ENCODE measurements at regions not wholly inside any gene's neighbourhood (a gene's known extent, or its start where the extent isn't known, plus 50 kb on each side); places are given as distances from the start of the nearest gene placed in this dataset.

DNA sequence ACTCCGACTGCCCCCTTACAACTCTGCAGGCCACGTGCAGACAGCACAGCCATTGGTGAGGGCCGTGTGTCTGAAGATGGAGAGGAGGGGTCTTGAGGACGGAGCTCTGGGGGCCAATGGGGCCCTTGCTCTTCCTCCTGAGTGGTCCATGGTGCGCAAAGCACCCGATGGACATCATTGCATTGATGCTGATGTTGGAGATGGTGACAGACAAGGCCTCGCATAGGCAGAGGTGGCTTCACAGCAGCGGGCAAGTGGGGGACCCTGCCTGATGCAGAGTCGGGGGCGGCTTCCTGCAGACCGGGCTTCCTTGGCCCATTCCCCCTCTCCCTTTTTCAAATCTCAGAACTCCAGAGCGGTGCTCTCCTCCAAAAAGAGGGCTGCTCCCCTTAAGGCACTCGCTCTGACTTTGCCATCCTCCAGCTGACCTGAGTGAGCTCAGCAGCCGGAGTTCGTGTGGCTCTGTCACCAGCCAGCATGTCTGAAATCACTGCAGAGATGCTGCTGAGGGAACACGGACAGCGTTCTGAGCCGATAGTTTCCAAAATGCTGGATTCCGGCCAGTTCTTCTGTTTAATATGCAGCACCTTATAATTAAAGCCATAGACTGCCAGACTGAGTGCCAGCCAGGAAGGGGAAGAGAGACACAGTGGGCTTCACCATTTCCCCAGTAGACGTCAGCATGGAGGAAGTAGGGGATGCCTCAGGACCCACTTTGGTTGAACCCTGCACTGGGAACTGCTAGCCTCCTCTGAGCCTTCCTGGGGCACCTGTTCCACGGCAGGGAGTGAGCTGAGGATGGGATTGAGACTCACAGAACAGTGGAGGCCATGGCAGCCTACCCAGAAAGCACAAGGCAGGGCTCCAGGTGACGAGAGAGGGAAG is 278.2 kb downstream of the BRD1 start:
- H3K9me3 ChIP-seq: peaks cover 0 to 5% (median 0%) of the 10 kb centered on the region in 3 donors
- H3K4me1 ChIP-seq: no peaks in the 10 kb centered on the region
- H3K4me3 ChIP-seq: no peak overlapping the region
- H3K27me3 ChIP-seq: peaks cover 0 to 28% (median 0%) of the 10 kb centered on the region in 4 donors
- no peak for DNase-seq
- intact Hi-C loops (cut with DNase I): no loop called here
- H3K27ac ChIP-seq: no peak overlapping the region
- no peaks in the 10 kb centered on the region for H3K36me3 ChIP-seq
- TF ChIP-seq POLR2A (IDR thresholded peaks at IDR 0.05): no peak
- TF ChIP-seq, protein P1, sequence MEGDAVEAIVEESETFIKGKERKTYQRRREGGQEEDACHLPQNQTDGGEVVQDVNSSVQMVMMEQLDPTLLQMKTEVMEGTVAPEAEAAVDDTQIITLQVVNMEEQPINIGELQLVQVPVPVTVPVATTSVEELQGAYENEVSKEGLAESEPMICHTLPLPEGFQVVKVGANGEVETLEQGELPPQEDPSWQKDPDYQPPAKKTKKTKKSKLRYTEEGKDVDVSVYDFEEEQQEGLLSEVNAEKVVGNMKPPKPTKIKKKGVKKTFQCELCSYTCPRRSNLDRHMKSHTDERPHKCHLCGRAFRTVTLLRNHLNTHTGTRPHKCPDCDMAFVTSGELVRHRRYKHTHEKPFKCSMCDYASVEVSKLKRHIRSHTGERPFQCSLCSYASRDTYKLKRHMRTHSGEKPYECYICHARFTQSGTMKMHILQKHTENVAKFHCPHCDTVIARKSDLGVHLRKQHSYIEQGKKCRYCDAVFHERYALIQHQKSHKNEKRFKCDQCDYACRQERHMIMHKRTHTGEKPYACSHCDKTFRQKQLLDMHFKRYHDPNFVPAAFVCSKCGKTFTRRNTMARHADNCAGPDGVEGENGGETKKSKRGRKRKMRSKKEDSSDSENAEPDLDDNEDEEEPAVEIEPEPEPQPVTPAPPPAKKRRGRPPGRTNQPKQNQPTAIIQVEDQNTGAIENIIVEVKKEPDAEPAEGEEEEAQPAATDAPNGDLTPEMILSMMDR (IDR thresholded peaks at IDR 0.05): no peak
- WGBS, 2 donors: 80 to 81% methylated on average over 11 to 21 of the region's 22 CpGs

DNA sequence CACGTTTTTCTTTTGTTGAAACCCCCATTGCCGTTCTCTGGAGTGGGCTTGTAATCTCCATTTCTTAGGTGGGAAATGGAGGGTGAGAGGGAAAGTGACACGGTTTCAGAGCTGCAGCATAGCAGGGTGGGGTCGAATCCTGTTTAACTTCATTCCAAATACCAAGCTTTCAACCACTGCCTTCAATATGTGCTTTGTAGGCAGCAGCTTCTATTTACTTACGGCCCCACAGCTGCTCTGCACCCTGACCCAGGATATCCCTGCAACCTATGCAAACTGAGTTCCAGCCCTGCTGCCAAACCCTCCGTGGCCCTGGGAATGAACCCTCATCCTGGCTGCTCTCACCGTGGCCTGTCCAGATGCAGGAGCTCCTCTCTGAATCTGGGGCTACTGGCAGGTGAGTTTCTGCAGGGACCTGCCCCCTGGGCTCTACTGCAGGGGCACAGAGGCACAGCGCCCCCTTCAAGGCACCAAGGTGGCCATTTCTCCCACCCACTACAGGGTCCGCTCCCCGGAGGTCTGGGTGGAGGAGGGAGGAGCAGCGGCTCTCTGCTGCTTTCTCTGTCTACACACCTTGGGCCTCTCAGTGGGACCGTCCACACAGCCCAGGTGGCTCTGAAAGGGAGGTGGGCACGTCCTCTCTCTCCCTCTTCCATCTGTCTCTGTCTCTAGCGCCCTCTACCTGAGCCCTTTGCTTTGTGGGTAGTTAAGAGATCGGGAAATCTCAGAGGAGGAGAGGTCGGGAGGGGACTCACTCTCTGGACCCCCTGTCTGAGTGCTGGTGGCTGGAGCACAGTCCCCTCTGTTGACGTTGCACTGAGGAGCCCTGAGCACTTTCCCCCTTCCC is 279.1 kb downstream of the BRD1 start:
- H3K27me3 ChIP-seq: peaks cover 0 to 24% (median 0%) of the 10 kb centered on the region in 4 donors

DNA sequence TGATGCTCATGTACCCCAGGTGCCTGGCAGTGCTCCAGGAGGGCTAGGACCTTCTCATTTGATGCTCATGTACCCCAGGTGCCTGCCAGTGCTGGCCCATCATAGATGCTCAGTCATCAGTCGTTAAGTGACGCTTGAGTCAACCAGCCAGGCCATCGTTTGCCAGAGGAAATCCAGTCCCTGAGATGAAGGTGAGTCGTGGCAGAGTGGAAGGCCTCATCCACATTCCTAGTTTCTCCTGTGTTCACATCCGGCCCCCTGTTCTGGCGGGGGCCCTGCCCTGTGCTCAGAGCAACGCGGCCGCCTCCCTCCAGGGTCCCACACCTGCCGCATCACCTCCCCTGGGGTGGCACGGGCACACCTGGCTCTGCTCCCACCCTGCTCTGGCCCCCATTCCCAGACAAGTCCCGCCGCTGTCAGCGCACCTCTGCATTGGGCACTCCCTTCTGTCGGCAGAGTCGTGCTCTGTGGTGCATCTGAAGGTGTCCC is 279.9 kb downstream of the BRD1 start:
- 49 to 67% methylated on average over 10 of the region's 16 CpGs for WGBS, 2 donors
- no peak overlapping the region for H3K4me3 ChIP-seq
- H3K27ac ChIP-seq: no peak overlapping the region
- H3K27me3 ChIP-seq: peaks cover 0 to 18% (median 0%) of the 10 kb centered on the region in 4 donors
- no peak for DNase-seq
- H3K36me3 ChIP-seq: no peaks in the 10 kb centered on the region
- intact Hi-C loops (cut with DNase I): no loop called here
- TF ChIP-seq, protein P1 (IDR thresholded peaks at IDR 0.05): no peak
- TF ChIP-seq POLR2A (IDR thresholded peaks at IDR 0.05): no peak
- H3K4me1 ChIP-seq: no peaks in the 10 kb centered on the region
- peaks cover 0 to 5% (median 0%) of the 10 kb centered on the region in 3 donors for H3K9me3 ChIP-seq

More for the DNA sequence above, 279.1 kb downstream of the BRD1 start:
- H3K36me3 ChIP-seq: no peaks in the 10 kb centered on the region
- peaks cover 0 to 5% (median 0%) of the 10 kb centered on the region in 3 donors for H3K9me3 ChIP-seq
- no peak for DNase-seq
- no peak for TF ChIP-seq POLR2A (IDR thresholded peaks at IDR 0.05)
- TF ChIP-seq, protein P1 (IDR thresholded peaks at IDR 0.05): no peak
- no peak overlapping the region for H3K27ac ChIP-seq
- H3K4me1 ChIP-seq: no peaks in the 10 kb centered on the region
- intact Hi-C loops (cut with DNase I): no loop called here
- WGBS, 2 donors: 26 to 47% methylated on average over 9 to 10 of the region's 17 CpGs
- H3K4me3 ChIP-seq: no peak overlapping the region

DNA sequence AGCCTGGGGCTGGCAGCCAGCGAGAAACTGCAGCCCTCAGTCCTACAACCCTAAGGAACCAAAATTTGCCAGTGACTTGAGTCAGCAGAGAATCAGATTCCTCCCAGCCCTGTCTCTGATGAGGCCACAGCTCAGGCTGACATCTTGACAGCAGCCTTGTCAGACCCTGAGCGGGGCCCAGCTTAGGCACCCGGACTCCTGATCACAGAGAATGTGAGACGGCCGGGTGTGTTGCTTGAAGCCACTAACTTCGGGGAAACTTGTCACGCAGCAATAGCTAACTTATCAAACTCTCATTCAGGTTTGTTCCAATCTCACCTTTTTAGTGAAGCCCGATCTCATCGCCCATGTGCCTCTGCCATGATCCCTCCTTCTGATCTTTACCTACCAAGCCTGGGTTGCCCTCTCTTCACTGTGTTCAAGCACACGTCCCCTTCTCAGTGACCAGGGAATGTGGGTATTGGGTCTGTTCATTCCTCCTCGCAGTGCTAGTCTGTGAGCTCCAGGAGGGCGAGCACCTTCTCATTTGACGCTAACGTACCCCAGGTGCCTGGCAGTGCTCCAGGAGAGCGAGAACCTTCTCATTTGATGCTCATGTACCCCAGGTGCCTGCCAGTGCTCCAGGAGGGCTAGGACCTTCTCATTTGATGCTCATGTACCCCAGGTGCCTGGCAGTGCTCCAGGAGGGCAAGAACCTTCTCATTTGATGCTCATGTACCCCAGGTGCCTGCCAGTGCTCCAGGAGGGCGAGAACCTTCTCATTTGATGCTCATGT is 280.7 kb downstream of the BRD1 start:
- DNase-seq: no peak
- intact Hi-C loops (cut with DNase I): no loop called here
- Histone ChIP-seq H3K9me3 (peaks cover 0 to 5% (median 0%) of the 10 kb centered on the region in 3 donors), H3K27ac (no peak overlapping the region), H3K27me3 (peaks cover 0 to 16% (median 0%) of the 10 kb centered on the region in 4 donors), H3K4me1 (no peaks in the 10 kb centered on the region), H3K36me3 (no peaks in the 10 kb centered on the region), H3K4me3 (no peak overlapping the region)
- 82 to 87% methylated on average over 15 to 16 of the region's 16 CpGs for WGBS, 2 donors
- TF ChIP-seq, protein P1 (IDR thresholded peaks at IDR 0.05): no peak
- TF ChIP-seq POLR2A (IDR thresholded peaks at IDR 0.05): no peak

Data from esophagus squamous epithelium (tissue), 5 donors.